DOHH2 (cell line): ENCODE measurements at regions not wholly inside any gene's neighbourhood (a gene's known extent, or its start where the extent isn't known, plus 50 kb on each side); places are given as distances from the start of the nearest gene placed in this dataset.

ENCODE experiments used
- H3F3A ChIP-seq: fragments of 200-600 bp; sonication (generic), shearing (Covaris generic); 2 replicates; pipeline ENCODE4 v1.6.0; 2016; ENCODE audit warnings: antibody characterized with exemption, mild to moderate bottlenecking; ENCODE audit not compliant: control insufficient read depth, insufficient read depth
- H3K27ac ChIP-seq: fragments of 200-600 bp; sonication (generic); 2 replicates; pipeline ENCODE4 v1.5.1; 2014; ENCODE audit warnings: low read depth, mild to moderate bottlenecking, low read length, moderate library complexity
- H3K27me3 ChIP-seq: fragments of 200-600 bp; sonication (generic); 2 replicates; pipeline ENCODE4 v1.6.1; 2014; ENCODE audit warnings: mild to moderate bottlenecking, low read length, mixed read lengths; ENCODE audit not compliant: control insufficient read depth
- H3K36me3 ChIP-seq: fragments of 200-600 bp; sonication (generic); 2 replicates; pipeline ENCODE4 v1.6.1; 2014; ENCODE audit warnings: mild to moderate bottlenecking, low read length, moderate library complexity, mixed read lengths; ENCODE audit not compliant: control insufficient read depth
- H3K4me1 ChIP-seq: fragments of 200-600 bp; sonication (generic); 2 replicates; pipeline ENCODE4 v1.6.1; 2014; ENCODE audit warnings: mild to moderate bottlenecking, low read length, mixed read lengths; ENCODE audit not compliant: control insufficient read depth
- H3K4me2 ChIP-seq: fragments of 200-600 bp; sonication (generic); 2 replicates; pipeline ENCODE4 v1.6.0; 2014; ENCODE audit warnings: mild to moderate bottlenecking, low read length, moderate library complexity
- H3K4me3 ChIP-seq: fragments of 200-600 bp; sonication (generic); 2 replicates; pipeline ENCODE4 v1.5.1; 2014; ENCODE audit warnings: mild to moderate bottlenecking, low read length, mixed read lengths
- H3K79me2 ChIP-seq: fragments of 200-600 bp; sonication (generic); 2 replicates; pipeline ENCODE4 v1.6.1; 2014; ENCODE audit warnings: mild to moderate bottlenecking, low read length, mixed read lengths; ENCODE audit not compliant: control insufficient read depth
- H3K9me2 ChIP-seq: fragments of 200-600 bp; sonication (generic); replicated peaks from 2 replicates; pipeline ENCODE4 v1.6.1; 2014; ENCODE audit warnings: mild to moderate bottlenecking, low read length, mixed read lengths; ENCODE audit not compliant: control insufficient read depth
- H3K9me3 ChIP-seq: fragments of 200-600 bp; sonication (generic); 2 replicates; pipeline ENCODE4 v1.6.1; 2014; ENCODE audit warnings: antibody characterized with exemption, low read length, mixed read lengths; ENCODE audit not compliant: control insufficient read depth, insufficient read depth
- H4K20me1 ChIP-seq: fragments of 200-600 bp; sonication (generic); 2 replicates; pipeline ENCODE4 v1.6.0; 2014; ENCODE audit warnings: low read depth, mild to moderate bottlenecking, antibody characterized with exemption, low read length, moderate library complexity; ENCODE audit not compliant: control insufficient read depth, insufficient read depth
- CTCF ChIP-seq: fragments of 200-600 bp; sonication (generic); IDR thresholded peaks from one replicate; pipeline ENCODE4 v1.5.1; 2014; ENCODE audit warnings: antibody characterized with exemption, mild to moderate bottlenecking, low read depth, low read length; ENCODE audit not compliant: poor library complexity, severe bottlenecking
- EZH2phosphoT487 ChIP-seq: fragments of 200-600 bp; sonication (generic); IDR thresholded peaks from 2 replicates; pipeline ENCODE4 v1.6.1; 2017; ENCODE audit warnings: borderline replicate concordance, mild to moderate bottlenecking, antibody characterized with exemption, low read length, moderate library complexity, mixed read lengths

- Histone ChIP-seq H3F3A (no peaks in the 10 kb centered on the region), H3K4me1 (no peaks in the 10 kb centered on the region), H3K79me2 (no peaks in the 10 kb centered on the region), H3K9me2 (no peaks in the 10 kb centered on the region), H3K9me3 (no peaks in the 10 kb centered on the region), H3K36me3 (no peaks in the 10 kb centered on the region), H3K27ac (no peak overlapping the region), H4K20me1 (no peaks in the 10 kb centered on the region), H3K4me2 (no peak overlapping the region), H3K4me3 (no peak overlapping the region), H3K27me3 (no peaks in the 10 kb centered on the region)
- TF ChIP-seq EZH2phosphoT487, result no peak
Observed at GRCh38 chr2:45156605-45157004, 147.4 kb upstream of the SIX2 start.

GRCh38 chr2:45154606-45155155 is 145.4 kb upstream of the SIX2 start:
- Histone ChIP-seq H3K27me3 (no peaks in the 10 kb centered on the region), H3K79me2 (no peaks in the 10 kb centered on the region), H3K9me2 (no peaks in the 10 kb centered on the region), H3K36me3 (no peaks in the 10 kb centered on the region), H3K4me1 (no peaks in the 10 kb centered on the region), H3K4me3 (no peak overlapping the region), H3F3A (no peaks in the 10 kb centered on the region), H3K9me3 (no peaks in the 10 kb centered on the region), H3K27ac (no peak overlapping the region), H3K4me2 (no peak overlapping the region), H4K20me1 (no peaks in the 10 kb centered on the region)
- no peak for TF ChIP-seq CTCF
- no peak for TF ChIP-seq EZH2phosphoT487

GRCh38 chr2:45154144-45154543 is 144.9 kb upstream of the SIX2 start:
- Histone ChIP-seq H3K4me1 (no peaks in the 10 kb centered on the region), H3K9me2 (no peaks in the 10 kb centered on the region), H4K20me1 (no peaks in the 10 kb centered on the region), H3K27me3 (no peaks in the 10 kb centered on the region), H3K36me3 (no peaks in the 10 kb centered on the region), H3F3A (no peaks in the 10 kb centered on the region), H3K27ac (no peak overlapping the region), H3K4me2 (no peak overlapping the region), H3K79me2 (no peaks in the 10 kb centered on the region), H3K9me3 (no peaks in the 10 kb centered on the region), H3K4me3 (no peak overlapping the region)
- TF ChIP-seq CTCF (no peak), EZH2phosphoT487 (no peak)

- Histone ChIP-seq H3K36me3 (no peaks in the 10 kb centered on the region), H3K4me2 (no peak overlapping the region), H3K4me3 (no peak overlapping the region), H4K20me1 (no peaks in the 10 kb centered on the region), H3K79me2 (no peaks in the 10 kb centered on the region), H3K4me1 (no peaks in the 10 kb centered on the region), H3F3A (no peaks in the 10 kb centered on the region), H3K27me3 (no peaks in the 10 kb centered on the region), H3K9me2 (no peaks in the 10 kb centered on the region), H3K27ac (no peak overlapping the region), H3K9me3 (no peaks in the 10 kb centered on the region)
- TF ChIP-seq EZH2phosphoT487, result no peak
- TF ChIP-seq CTCF, result no peak
Observed at GRCh38 chr2:45153121-45153520, 143.9 kb upstream of the SIX2 start.
